HG03097 (cell line): ENCODE measurements at regions not wholly inside any gene's neighbourhood (a gene's known extent, or its start where the extent isn't known, plus 50 kb on each side); places are given as distances from the start of the nearest gene placed in this dataset.
"Not testable (repeated sequence)": the region's sequence is repeated elsewhere in the genome, so short reads cannot be mapped to it uniquely, and the experiment has no call there.

Experiments
- ATAC-seq: cut with Tn5 transposase; IDR thresholded peaks from one replicate; pipeline ENCODE4 v1.9.1; 2021; ENCODE audit not compliant: unreplicated experiment, low FRiP score

GRCh38 chr2:199575416-199575815, 117.7 kb upstream of the SATB2 start:
- ATAC-seq: no peak

- ATAC-seq: no peak
These were observed 114.8 kb upstream of the SATB2 start for GRCh38 chr2:199572571-199572970.

DNA sequence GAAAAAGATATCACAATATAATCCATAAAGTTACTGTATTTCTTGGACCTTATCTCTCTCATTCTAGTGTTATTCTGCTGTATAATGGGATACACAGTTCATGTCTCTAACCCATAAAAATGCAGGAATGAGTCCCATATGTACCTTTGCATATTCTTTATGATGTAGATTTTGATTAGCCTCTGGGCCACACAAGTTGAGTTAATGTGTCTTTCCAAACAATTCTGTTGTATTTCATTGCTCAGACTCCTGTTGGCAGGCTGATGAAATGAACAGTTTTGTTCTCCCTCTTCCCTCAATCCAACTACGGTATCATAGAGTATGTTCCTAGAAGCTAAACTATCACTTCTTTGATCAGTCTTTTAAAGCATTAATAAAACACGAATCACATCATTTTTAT, 113.2 kb upstream of the SATB2 start:
- ATAC-seq: no peak

DNA sequence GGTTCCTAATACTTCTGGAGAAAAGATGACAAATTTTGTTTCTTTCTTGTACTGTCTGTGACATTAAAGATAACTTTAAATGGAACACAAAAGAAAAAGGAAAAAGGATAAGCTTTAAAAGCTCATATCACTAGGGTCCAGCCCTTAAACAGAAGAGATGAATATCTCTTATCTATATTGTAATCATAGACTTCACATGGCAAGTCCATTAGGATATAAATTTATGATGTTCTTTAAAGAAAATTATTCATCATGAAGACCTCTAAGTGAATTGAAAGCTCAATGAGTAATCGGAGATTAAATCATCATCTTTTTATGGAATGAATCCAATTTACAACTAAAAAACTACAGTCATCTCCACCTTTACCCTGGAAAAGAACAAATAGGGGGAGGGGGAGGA, 111.6 kb upstream of the SATB2 start:
- ATAC-seq: no peak

DNA sequence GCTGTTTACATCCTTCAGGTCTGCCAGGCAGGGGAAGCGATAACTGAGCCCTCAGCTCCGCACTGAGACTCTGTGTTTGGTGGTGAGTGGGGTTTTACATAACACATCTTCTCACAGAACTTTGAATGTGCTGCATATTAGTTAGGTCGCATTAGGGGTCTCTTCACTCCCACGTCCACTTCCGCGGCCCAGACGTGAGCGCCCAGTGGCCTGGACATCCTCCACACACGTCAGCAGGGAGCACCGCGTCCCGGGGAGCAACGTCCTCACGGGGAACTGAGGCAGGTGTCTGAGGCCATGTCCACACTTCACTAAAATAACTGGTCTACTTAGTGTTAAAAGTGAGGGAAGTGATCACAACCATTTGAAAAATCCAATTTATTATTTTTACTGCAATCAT, 100.4 kb upstream of the SATB2 start:
- no peak for ATAC-seq

DNA sequence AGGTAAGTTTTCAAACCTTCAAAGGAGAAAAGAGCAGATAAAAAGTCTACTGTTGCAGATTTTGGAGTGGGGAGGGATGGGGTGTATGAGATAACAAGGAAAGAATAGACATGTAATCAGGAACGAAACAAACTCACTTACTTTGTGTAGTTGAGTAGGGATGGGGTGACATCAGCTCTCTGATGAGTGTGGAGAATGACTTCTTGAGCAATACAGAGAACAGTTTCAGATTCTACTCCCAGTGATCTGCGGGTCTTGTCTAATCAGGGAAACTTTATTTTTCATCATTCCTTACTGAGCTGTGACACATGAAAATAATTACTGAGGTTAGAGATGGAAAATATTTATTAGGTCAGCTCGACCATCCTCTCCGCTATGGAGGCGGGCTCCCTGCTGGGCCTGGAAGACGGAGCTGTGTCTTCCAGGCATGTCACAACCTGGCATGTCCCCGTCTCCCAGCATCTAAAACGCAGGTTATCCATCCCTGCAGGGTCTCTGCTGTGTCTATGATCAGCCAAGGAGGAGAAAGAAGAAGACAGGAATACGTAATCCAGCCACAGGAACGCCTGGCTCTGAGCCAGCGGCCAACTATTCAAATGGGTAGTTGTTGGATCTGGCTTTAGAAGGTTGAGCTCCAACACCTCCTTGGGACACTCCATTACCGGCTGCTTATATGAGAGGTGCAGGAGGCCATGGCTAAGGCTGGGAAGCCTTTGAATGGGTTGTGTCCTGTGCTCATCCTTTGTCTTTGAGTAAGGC, 99.0 kb upstream of the SATB2 start:
- ATAC-seq: no peak

- ATAC-seq: no peak
These were observed 96.3 kb upstream of the SATB2 start for GRCh38 chr2:199554026-199554425.

DNA sequence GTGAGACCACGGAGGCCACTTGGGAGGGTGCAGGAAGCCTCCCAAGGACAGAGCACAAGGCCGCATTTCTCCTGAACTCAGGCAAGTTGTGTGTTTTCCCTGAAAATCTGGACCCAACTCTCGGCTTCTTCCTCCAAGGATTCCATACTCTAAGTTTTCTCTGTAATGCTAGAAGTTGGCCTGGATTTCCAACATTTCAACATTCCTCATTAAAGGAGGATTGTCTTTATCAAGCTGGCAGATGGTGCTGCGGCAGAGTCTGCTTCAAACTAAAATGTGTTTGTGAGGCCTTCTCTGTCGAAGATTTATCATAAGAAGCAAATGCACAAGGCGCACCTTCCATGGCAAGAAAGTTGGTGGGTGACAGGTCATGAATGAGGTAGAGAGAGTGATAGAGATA, 94.4 kb upstream of the SATB2 start:
- ATAC-seq: no peak

DNA sequence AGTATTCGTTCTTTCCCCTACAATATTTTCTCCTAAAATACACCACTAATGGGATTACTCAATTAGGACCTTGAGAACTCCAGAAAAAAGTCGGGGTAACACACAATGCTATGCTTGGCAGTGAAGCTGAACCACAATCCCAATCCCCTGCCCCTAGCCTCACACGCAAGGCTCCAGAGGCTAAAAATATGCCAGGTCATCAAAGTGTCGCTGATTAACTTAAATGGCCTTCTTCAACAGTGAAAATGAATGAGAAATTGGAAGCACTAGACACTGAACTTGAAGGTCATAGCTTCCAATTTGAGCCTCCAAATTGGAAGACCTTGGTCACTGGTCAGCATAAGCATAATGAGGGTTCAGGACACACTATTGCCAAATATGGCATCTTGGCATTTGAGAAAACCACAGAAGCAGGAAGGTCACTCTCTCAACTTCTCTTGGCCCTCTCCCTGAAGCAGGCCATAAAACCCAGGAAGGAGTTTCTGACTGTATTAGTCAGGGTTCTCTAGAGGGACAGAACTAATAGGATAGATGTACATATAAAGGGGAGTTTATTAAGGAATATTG, 86.0 kb upstream of the SATB2 start:
- ATAC-seq: no peak

DNA sequence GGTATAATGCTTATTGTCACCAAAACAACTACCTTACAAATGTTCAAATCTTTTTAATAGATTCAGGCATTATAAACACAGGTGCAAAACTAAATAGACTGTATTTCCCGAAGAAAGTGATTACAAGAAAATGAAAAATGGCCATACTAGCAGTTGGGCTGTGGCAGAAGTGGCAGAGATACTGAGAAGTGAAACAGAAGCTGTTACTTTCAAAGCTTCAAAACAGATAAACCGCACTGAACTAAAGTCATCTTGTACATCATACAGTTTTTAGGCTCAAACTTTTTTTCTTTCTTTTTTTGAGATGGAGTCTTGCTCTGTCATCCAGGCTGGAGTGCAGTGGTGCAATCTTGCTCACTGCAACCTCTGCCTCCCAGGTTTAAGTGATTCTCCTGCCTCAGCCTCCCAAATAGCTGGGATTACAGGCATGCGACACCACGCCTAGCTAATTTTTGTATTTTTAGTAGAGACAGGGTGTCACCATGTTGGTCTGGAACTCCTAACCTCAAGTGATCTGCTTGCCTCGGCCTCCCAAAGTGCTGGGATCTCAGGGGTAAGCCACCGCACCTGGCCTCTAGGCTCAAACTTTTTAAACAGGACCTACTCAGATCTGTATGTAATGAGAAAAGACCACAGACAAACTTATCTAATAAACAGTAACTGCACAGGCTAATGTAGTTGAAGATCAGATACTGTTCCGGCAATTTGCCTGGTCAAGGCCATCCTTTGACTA, 77.9 kb upstream of the SATB2 start:
- no peak for ATAC-seq

DNA sequence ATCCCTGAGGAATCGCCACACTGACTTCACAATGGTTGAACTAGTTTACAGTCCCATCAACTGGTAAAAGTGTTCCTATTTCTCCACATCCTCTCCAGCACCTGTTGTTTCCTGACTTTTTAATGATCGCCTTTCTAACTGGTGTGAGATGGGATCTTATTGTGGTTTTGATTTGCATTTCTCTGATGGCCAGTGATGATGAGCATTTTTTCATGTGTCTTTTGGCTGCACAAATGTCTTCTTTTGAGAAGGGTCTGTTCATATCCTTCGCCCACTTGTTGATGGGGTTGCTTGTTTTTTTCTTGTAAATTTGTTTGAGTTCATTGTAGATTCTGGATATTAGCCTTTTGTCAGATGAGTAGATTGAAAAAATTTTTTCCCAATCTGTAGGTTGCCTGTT, 76.1 kb upstream of the SATB2 start:
- ATAC-seq: not testable (repeated sequence)

GRCh38 chr2:199527071-199527470, 69.3 kb upstream of the SATB2 start:
- no peak for ATAC-seq

GRCh38 chr2:199524689-199525574, 67.2 kb upstream of the SATB2 start:
- no peak for ATAC-seq

DNA sequence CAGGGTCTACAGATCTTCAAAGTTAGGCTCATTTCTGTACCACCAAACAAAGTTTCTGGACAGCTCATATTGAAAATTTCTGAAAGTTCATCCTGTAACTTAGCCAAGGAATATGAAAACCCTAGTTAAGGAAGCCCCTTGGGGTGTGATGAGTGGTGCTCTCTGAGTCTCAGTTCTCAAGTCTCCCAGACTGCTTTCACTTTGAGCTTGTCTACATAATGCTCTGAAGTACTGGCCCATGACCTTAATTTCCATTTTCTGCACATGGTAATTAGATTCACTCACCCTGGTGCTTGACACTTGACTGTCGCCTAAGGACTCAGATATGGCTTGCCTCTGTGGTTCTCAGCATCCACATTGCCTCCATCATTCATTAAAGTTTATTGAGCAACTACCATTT, 51.7 kb upstream of the SATB2 start:
- ATAC-seq: peak; percentile 97
